ENCODE measurements at regions not wholly inside any gene's neighbourhood (a gene's known extent, or its start where the extent isn't known, plus 50 kb on each side); places are given as distances from the start of the nearest gene placed in this dataset. TPM values are rescaled to one million over a fixed set of nuclear protein-coding genes. Genes with fewer than 3 reads are reported as not detected.

- no peak for DNase-seq (ENCODE audit: low spot score)
Observed at GRCh38 chrX:2574271-2574670, 73.5 kb upstream of the DHRSX start.

DNA sequence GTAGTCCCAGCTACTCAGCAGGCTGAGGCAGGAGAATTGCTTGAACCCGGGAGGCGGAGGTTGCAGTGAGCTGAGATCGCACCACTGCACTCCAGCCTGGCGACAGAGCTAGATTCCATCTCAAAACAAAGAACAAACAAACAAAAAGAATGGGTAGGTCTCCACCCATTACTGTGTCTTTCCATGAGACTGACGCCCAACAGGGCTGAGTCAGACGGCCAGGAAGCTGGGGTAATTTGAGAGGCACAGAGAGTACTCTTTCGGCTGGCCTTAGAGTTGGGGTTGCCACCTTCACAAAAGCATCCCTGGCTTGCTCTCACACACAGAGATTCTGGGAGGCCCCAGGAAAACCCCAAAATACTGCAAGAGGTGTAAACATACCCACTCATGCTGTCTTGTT, 72.0 kb upstream of the DHRSX start:
- no peak for DNase-seq (ENCODE audit: low spot score)

DNA sequence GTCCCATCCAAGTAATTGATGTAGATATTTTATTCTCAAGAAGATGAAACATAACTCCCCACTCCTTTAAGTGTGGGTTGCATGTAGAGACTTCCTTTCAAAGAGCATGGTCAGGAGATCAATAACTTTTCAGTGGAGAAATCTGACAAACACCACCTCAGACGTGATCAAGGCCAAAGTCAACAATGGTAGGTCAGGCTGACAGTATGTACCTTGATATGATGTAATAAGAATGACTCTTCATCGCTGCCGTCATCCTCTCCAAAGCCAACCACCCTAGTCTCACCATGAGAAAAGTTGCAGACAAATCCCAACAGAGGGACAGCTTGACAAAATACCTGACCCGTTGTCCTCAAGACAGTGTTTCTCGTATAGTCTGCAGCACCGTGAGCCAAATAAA, 67.3 kb upstream of the DHRSX start:
- DNase-seq (ENCODE audit: low spot score) = no peak

- DNase-seq (ENCODE audit: low spot score) = no peak
Observed at GRCh38 chrX:2566055-2566454, 65.3 kb upstream of the DHRSX start.

- DNase-seq (ENCODE audit: low spot score) = no peak
Observed at GRCh38 chrX:2561456-2561855, 60.7 kb upstream of the DHRSX start.

- no peak for DNase-seq (ENCODE audit: low spot score)
Observed at GRCh38 chrX:2559124-2559523, 58.3 kb upstream of the DHRSX start.

DNA sequence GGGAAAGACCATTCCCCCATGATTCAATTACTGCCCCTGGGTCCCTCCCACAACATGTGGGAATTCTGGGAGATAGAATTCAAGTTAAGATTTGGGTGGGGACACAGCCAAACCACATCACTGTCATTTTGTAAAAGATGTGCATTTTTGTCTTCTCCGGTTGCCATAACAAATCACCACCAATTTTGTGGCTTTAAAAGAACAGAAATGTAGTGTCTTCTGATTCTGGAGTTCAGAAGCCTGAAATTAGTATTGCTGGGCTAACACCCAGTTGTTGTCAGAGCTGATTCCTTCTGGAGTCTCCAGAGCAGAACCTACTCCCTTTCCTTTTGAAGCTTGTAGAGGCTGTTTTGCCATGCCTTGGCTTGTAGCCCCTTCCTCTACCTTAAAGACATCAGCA, 54.1 kb upstream of the DHRSX start:
- DNase-seq (ENCODE audit: low spot score) = peak; percentile 1

DNA sequence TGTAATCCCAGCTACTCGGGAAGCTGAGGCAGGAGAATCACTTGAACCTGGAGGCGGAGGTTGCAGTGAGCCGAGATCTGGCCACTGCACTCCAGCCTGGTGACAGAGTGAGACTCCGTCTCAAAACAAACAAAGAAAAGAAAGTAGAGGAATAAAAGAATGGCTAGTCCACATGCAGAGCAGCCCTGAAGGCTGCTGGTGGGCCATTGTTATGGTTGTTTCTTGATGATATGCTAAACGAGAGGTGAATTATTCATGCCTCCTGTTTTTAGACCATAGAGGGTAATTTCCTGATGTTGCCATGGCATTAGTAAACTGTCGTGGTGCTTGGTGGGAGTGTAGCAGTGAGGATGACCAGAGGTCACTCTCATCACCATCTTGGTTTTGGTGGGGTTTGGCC, 53.3 kb upstream of the DHRSX start:
- DNase-seq (ENCODE audit: low spot score) = peak; percentile 53

- DNase-seq (ENCODE audit: low spot score) = no peak
Observed at GRCh38 chrX:2552621-2553201, 51.9 kb upstream of the DHRSX start.

DNA sequence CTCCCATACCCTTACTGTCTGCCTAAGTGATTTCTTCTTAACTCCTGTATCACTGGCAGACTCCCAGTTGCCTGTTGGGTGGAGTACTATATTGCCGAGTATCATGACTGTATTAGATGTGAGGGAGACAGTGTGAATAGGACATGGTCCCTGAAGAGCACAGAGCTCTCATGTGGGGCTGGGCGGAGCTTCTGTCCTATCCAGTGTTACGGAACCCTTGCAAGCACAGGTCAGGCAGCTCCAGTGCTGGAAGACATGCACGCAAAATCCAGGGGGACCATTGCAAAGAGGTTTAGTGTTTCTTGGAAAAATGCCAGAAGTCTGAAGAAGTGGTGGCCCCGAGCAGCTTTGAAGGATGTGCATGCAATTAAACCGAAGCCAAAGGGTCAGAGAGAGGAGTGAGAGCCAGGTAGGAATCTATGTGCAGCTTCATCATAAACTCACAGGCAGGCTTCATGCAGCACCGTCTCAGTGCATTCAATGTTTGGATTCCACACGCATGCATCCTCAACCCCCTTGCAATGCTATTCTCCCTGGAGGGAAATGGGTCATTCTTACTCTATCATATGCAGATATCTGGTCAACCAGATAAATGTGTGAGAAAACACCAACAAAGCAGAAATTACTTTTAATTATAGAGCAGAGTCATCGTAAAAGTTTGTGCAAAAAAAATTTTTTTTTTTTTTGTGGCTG, 49.7 kb upstream of the DHRSX start:
- no peak for DNase-seq (ENCODE audit: low spot score)

Small RNAs in the stretch of these regions (microRNA-seq; reads per million reads assigned to microRNA genes)
- gene MIR6089 (ENCODE audit: borderline number of aligned reads) = not detected
